ENCODE measurements at regions not wholly inside any gene's neighbourhood (a gene's known extent, or its start where the extent isn't known, plus 50 kb on each side); places are given as distances from the start of the nearest gene placed in this dataset.

- Histone ChIP-seq H3K4me1 (ENCODE audit: control insufficient read depth in 4 of 4, insufficient read depth in 4 of 4, low read length in 3 of 4) (no peaks in the 10 kb centered on the region), H3K27ac (ENCODE audit: low read depth in 1 of 2, low read length in 2 of 2) (no peak overlapping the region), H3K27me3 (ENCODE audit: control insufficient read depth in 4 of 4, insufficient read depth in 4 of 4, low read length in 3 of 4) (no peaks in the 10 kb centered on the region), H3K4me3 (ENCODE audit: low read depth in 1 of 3, low read length in 3 of 3) (no peak overlapping the region), H3K36me3 (ENCODE audit: control insufficient read depth in 4 of 4, insufficient read depth in 3 of 4, low read depth in 1 of 4, low read length in 3 of 4) (no peaks in the 10 kb centered on the region), H3K9me3 (ENCODE audit: control insufficient read depth in 4 of 4, low read length in 3 of 4) (no peaks in the 10 kb centered on the region), H3K9ac (ENCODE audit: low read depth in 1 of 2, low read length in 2 of 2) (no peak overlapping the region)
- 61% methylated on average over 3 of the region's 3 CpGs for WGBS
- no peak for DNase-seq (ENCODE audit: low spot score)
- no peak for TF ChIP-seq NR2F2 (IDR thresholded peaks at IDR 0.05)
- TF ChIP-seq JUND (IDR thresholded peaks at IDR 0.05): no peak
- no peak for TF ChIP-seq EGR1 (IDR thresholded peaks at IDR 0.05; ENCODE audit: low read depth in 2 of 2)
- TF ChIP-seq HNF4G (IDR thresholded peaks at IDR 0.05): no peak
These were observed 285.5 kb downstream of the USP46 start for GRCh38 chr4:52373650-52374049.

- H3K36me3 ChIP-seq (ENCODE audit: control insufficient read depth in 4 of 4, insufficient read depth in 3 of 4, low read depth in 1 of 4, low read length in 3 of 4): no peaks in the 10 kb centered on the region
- no peak for TF ChIP-seq YY1 (IDR thresholded peaks at IDR 0.05)
- TF ChIP-seq FOXA1 (IDR thresholded peaks at IDR 0.05): no peak
- TF ChIP-seq NR2F2 (IDR thresholded peaks at IDR 0.05): no peak
- no peak for TF ChIP-seq EGR1 (IDR thresholded peaks at IDR 0.05; ENCODE audit: low read depth in 2 of 2)
- TF ChIP-seq ZBTB33 (IDR thresholded peaks at IDR 0.05): no peak
- no peak for TF ChIP-seq HNF4A (conservative IDR thresholded peaks at IDR 0.05)
- TF ChIP-seq MAX (IDR thresholded peaks at IDR 0.05): no peak
- TF ChIP-seq JUND (IDR thresholded peaks at IDR 0.05): no peak
- TF ChIP-seq REST (IDR thresholded peaks at IDR 0.05): no peak
- TF ChIP-seq ATF3 (IDR thresholded peaks at IDR 0.05): no peak
- no peak for TF ChIP-seq RXRA (IDR thresholded peaks at IDR 0.05)
- TF ChIP-seq SP1 (IDR thresholded peaks at IDR 0.05): no peak
- no peak for TF ChIP-seq TAF1 (conservative IDR thresholded peaks at IDR 0.05)
- no peak for TF ChIP-seq RAD21 (IDR thresholded peaks at IDR 0.05)
- TF ChIP-seq GABPA (IDR thresholded peaks at IDR 0.05 in 1 of 2, conservative IDR thresholded peaks at IDR 0.05 in 1 of 2): no peak
- TF ChIP-seq FOXA2 (IDR thresholded peaks at IDR 0.05): no peak
- no peak for TF ChIP-seq CTCF (IDR thresholded peaks at IDR 0.05; ENCODE audit: low read depth, low read length, missing input control)
- no peak for TF ChIP-seq HNF4G (IDR thresholded peaks at IDR 0.05)
- no peaks in the 10 kb centered on the region for H3K27me3 ChIP-seq (ENCODE audit: control insufficient read depth in 4 of 4, insufficient read depth in 4 of 4, low read length in 3 of 4)
- WGBS: 45% methylated on average over 4 of the region's 4 CpGs
- H3K9me3 ChIP-seq (ENCODE audit: control insufficient read depth in 4 of 4, low read length in 3 of 4): no peaks in the 10 kb centered on the region
- H3K27ac ChIP-seq (ENCODE audit: low read depth in 1 of 2, low read length in 2 of 2): no peak overlapping the region
- DNase-seq (ENCODE audit: low spot score): no peak
- H3K9ac ChIP-seq (ENCODE audit: low read depth in 1 of 2, low read length in 2 of 2): no peak overlapping the region
- no peak overlapping the region for H3K4me3 ChIP-seq (ENCODE audit: low read depth in 1 of 3, low read length in 3 of 3)
- no peaks in the 10 kb centered on the region for H3K4me1 ChIP-seq (ENCODE audit: control insufficient read depth in 4 of 4, insufficient read depth in 4 of 4, low read length in 3 of 4)
These were observed 284.2 kb downstream of the USP46 start for GRCh38 chr4:52374877-52375276.

Data from liver (tissue), 8 donors.